ENCODE measurements at regions not wholly inside any gene's neighbourhood (a gene's known extent, or its start where the extent isn't known, plus 50 kb on each side); places are given as distances from the start of the nearest gene placed in this dataset.

- Histone ChIP-seq H3K79me2 (ENCODE audit: control insufficient read depth, insufficient read depth, low read length) (no peaks in the 10 kb centered on the region), H3K9me3 (ENCODE audit: control insufficient read depth, low read depth, low read length) (no peaks in the 10 kb centered on the region), H2AFZ (ENCODE audit: control insufficient read depth, low read length) (no peak overlapping the region), H3K4me3 (ENCODE audit: control insufficient read depth in 2 of 3, extremely low read depth in 1 of 3, insufficient read depth in 2 of 3, low read depth in 1 of 3, low read length in 3 of 3) (no peak overlapping the region), H3K36me3 (ENCODE audit: control insufficient read depth in 2 of 2, extremely low read depth in 1 of 2, insufficient read depth in 2 of 2, low read length in 2 of 2) (no peaks in the 10 kb centered on the region), H3K4me1 (ENCODE audit: control insufficient read depth, extremely low read depth, insufficient read depth, low read length) (no peaks in the 10 kb centered on the region), H3K4me2 (ENCODE audit: control insufficient read depth, extremely low read depth, insufficient read depth, low read depth, low read length) (no peak overlapping the region), H3K27me3 (ENCODE audit: control insufficient read depth, extremely low read depth, insufficient read depth, low read length) (no peaks in the 10 kb centered on the region), H3K9me1 (ENCODE audit: control insufficient read depth, extremely low read depth, insufficient read depth, low read length) (no peaks in the 10 kb centered on the region), H3K27ac (ENCODE audit: control insufficient read depth, insufficient read depth, low read length) (no peak overlapping the region), H4K20me1 (ENCODE audit: control insufficient read depth, extremely low read depth, insufficient read depth, low read length) (no peaks in the 10 kb centered on the region), H3K9ac (ENCODE audit: control insufficient read depth, extremely low read depth, insufficient read depth, low read length) (no peak overlapping the region)
- dilution Hi-C loops (cut with MboI; ENCODE audit: extremely low pct_ligation_motif_present, low sequenced_read_pairs), result no loop called here
- FAIRE-seq (no peak), DNase-seq (ENCODE audit: low read depth, low spot score) (no peak)
- TF ChIP-seq CTCF (optimal IDR thresholded peaks at IDR 0.05 in 1 of 3, IDR thresholded peaks at IDR 0.05 in 1 of 3, conservative IDR thresholded peaks at IDR 0.05 in 1 of 3; ENCODE audit: extremely low read depth in 1 of 3, insufficient read depth in 2 of 3, low read length in 3 of 3) (no peak), EZH2 (IDR thresholded peaks at IDR 0.05; ENCODE audit: low read length) (no peak)
Measured at GRCh38 chr12:131486451-131487230, 224.2 kb upstream of the SFSWAP start.

- TF ChIP-seq CTCF (optimal IDR thresholded peaks at IDR 0.05 in 1 of 3, IDR thresholded peaks at IDR 0.05 in 1 of 3, conservative IDR thresholded peaks at IDR 0.05 in 1 of 3; ENCODE audit: extremely low read depth in 1 of 3, insufficient read depth in 2 of 3, low read length in 3 of 3) (no peak), EZH2 (IDR thresholded peaks at IDR 0.05; ENCODE audit: low read length) (no peak)
- DNase-seq (ENCODE audit: low read depth, low spot score) (no peak), FAIRE-seq (no peak)
- Histone ChIP-seq H3K4me2 (ENCODE audit: control insufficient read depth, extremely low read depth, insufficient read depth, low read depth, low read length) (no peak overlapping the region), H3K79me2 (ENCODE audit: control insufficient read depth, insufficient read depth, low read length) (no peaks in the 10 kb centered on the region), H3K36me3 (ENCODE audit: control insufficient read depth in 2 of 2, extremely low read depth in 1 of 2, insufficient read depth in 2 of 2, low read length in 2 of 2) (no peaks in the 10 kb centered on the region), H4K20me1 (ENCODE audit: control insufficient read depth, extremely low read depth, insufficient read depth, low read length) (no peaks in the 10 kb centered on the region), H3K4me3 (ENCODE audit: control insufficient read depth in 2 of 3, extremely low read depth in 1 of 3, insufficient read depth in 2 of 3, low read depth in 1 of 3, low read length in 3 of 3) (no peak overlapping the region), H3K27ac (ENCODE audit: control insufficient read depth, insufficient read depth, low read length) (no peak overlapping the region), H3K27me3 (ENCODE audit: control insufficient read depth, extremely low read depth, insufficient read depth, low read length) (no peaks in the 10 kb centered on the region), H3K4me1 (ENCODE audit: control insufficient read depth, extremely low read depth, insufficient read depth, low read length) (no peaks in the 10 kb centered on the region), H3K9ac (ENCODE audit: control insufficient read depth, extremely low read depth, insufficient read depth, low read length) (no peak overlapping the region), H3K9me3 (ENCODE audit: control insufficient read depth, low read depth, low read length) (no peaks in the 10 kb centered on the region), H3K9me1 (ENCODE audit: control insufficient read depth, extremely low read depth, insufficient read depth, low read length) (no peaks in the 10 kb centered on the region), H2AFZ (ENCODE audit: control insufficient read depth, low read length) (no peak overlapping the region)
- dilution Hi-C loops (cut with MboI; ENCODE audit: extremely low pct_ligation_motif_present, low sequenced_read_pairs), result no loop called here
Measured at GRCh38 chr12:131487388-131488124, 223.3 kb upstream of the SFSWAP start.

All from keratinocyte (primary cell).